SU-DHL-6 (cell line): ENCODE measurements at regions not wholly inside any gene's neighbourhood (a gene's known extent, or its start where the extent isn't known, plus 50 kb on each side); places are given as distances from the start of the nearest gene placed in this dataset.

Source experiments
- H2AFZ ChIP-seq: fragments of 200-600 bp; sonication (generic); 2 replicates; pipeline ENCODE4 v1.6.1; 2014; ENCODE audit warnings: low read depth, mild to moderate bottlenecking, moderate library complexity, mixed read lengths, antibody characterized with exemption, low read length; ENCODE audit not compliant: severe bottlenecking
- H3F3A ChIP-seq: fragments of 200-600 bp; shearing (Covaris generic); 2 replicates; pipeline ENCODE4 v1.6.0; 2016; ENCODE audit warnings: antibody characterized with exemption, mild to moderate bottlenecking; ENCODE audit not compliant: insufficient read depth
- H3K27ac ChIP-seq: fragments of 200-600 bp; sonication (generic); 2 replicates; pipeline ENCODE4 v1.5.1; 2016; ENCODE audit warnings: low read depth, mild to moderate bottlenecking, low read length, moderate library complexity, mixed read lengths
- H3K27me3 ChIP-seq: fragments of 200-600 bp; sonication (generic), shearing (Covaris generic); 2 replicates; pipeline ENCODE4 v1.6.0; 2014; ENCODE audit warnings: mild to moderate bottlenecking, low read length
- H3K36me3 ChIP-seq: fragments of 200-600 bp; sonication (generic); 2 replicates; pipeline ENCODE4 v1.6.1; 2014; ENCODE audit warnings: mild to moderate bottlenecking, low read length, mixed read lengths
- H3K4me2 ChIP-seq: fragments of 300-600, 200-600 bp; shearing (Covaris generic), sonication (generic); 2 replicates; pipeline ENCODE4 v1.6.0; 2014; ENCODE audit warnings: low read length, low read depth, mild to moderate bottlenecking; ENCODE audit not compliant: poor library complexity, severe bottlenecking
- H3K4me3 ChIP-seq: fragments of 200-600 bp; sonication (generic); 2 replicates; pipeline ENCODE4 v1.5.1; 2014; ENCODE audit warnings: antibody characterized with exemption, low read length, mild to moderate bottlenecking, mixed read lengths; ENCODE audit not compliant: insufficient read depth, poor library complexity, severe bottlenecking
- H3K79me2 ChIP-seq: fragments of 200-600 bp; sonication (generic); 2 replicates; pipeline ENCODE4 v1.6.1; 2014; ENCODE audit warnings: mild to moderate bottlenecking, low read length, moderate library complexity; ENCODE audit not compliant: insufficient read depth
- H3K9ac ChIP-seq: fragments of 200-600 bp; sonication (generic); 2 replicates; pipeline ENCODE4 v1.7.0; 2014; ENCODE audit warnings: mild to moderate bottlenecking, low read length
- H3K9me2 ChIP-seq: fragments of 200-600 bp; sonication (generic); replicated peaks from 2 replicates; pipeline ENCODE4 v1.6.1; 2014; ENCODE audit warnings: low read length; ENCODE audit not compliant: insufficient read depth
- H3K9me3 ChIP-seq: fragments of 200-600 bp; sonication (generic); 2 replicates; pipeline ENCODE4 v1.6.1; 2014; ENCODE audit warnings: low read length, mixed read lengths; ENCODE audit not compliant: insufficient read depth
- H4K20me1 ChIP-seq: fragments of 200-600 bp; sonication (generic); 2 replicates; pipeline ENCODE4 v1.6.1; 2014; ENCODE audit warnings: low read depth, mild to moderate bottlenecking, antibody characterized with exemption, low read length, moderate library complexity, mixed read lengths
- EZH2phosphoT487 ChIP-seq: fragments of 200-600 bp; sonication (generic), shearing (Covaris generic); conservative IDR thresholded peaks from 2 replicates; pipeline ENCODE4 v1.6.1; 2018; ENCODE audit warnings: mild to moderate bottlenecking, antibody characterized with exemption, low read length, moderate library complexity, mixed read lengths
- TF ChIP-seq, protein P1 (sequence below): fragments of 200-600 bp; sonication (generic); IDR thresholded peaks from one replicate; pipeline ENCODE4 v1.5.1; 2017; ENCODE audit warnings: antibody characterized with exemption, mild to moderate bottlenecking, low read length, moderate library complexity; ENCODE audit not compliant: insufficient read depth, poor library complexity, severe bottlenecking

DNA sequence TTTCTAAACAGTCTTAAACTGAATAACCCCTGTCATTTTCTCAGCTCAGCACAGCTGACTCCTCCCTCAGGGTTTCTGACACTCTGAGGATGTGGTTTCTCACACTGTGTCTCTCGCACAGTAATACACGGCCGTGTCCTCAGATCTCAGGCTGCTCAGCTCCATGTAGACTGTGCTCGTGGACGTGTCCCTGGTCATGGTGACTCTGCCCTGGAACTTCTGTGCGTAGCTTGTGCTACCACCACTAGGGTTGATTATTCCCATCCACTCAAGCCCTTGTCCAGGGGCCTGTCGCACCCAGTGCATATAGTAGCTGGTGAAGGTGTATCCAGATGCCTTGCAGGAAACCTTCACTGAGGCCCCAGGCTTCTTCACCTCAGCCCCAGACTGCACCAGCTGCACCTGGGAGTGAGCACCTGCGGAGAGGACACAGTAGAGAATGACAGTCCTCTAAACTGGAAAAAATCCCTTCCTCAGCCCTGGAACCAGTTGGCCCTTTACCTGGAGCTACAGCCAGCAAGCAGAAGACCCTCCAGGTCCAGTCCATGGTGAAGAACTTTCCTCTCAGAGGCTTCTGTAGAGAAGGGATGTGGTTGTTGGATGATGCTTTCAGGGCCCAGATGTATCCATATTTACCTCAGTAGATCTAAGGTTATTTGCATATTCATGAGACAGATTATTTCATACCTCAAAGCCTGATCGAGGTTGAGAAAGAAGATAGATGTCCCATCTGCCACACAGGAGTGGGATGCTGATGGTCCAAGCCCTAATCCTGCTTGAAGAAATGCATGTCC lies 984.8 kb downstream of the TMEM121 start:
- Histone ChIP-seq H3K36me3 (no peaks in the 10 kb centered on the region), H2AFZ (no peak overlapping the region), H3K4me2 (no peak overlapping the region), H3F3A (no peaks in the 10 kb centered on the region), H3K79me2 (no peaks in the 10 kb centered on the region), H4K20me1 (no peaks in the 10 kb centered on the region), H3K27ac (no peak overlapping the region), H3K9me3 (no peaks in the 10 kb centered on the region), H3K4me3 (no peak overlapping the region), H3K9ac (no peak overlapping the region), H3K9me2 (no peaks in the 10 kb centered on the region), H3K27me3 (no peaks in the 10 kb centered on the region)
- TF ChIP-seq, protein P1, sequence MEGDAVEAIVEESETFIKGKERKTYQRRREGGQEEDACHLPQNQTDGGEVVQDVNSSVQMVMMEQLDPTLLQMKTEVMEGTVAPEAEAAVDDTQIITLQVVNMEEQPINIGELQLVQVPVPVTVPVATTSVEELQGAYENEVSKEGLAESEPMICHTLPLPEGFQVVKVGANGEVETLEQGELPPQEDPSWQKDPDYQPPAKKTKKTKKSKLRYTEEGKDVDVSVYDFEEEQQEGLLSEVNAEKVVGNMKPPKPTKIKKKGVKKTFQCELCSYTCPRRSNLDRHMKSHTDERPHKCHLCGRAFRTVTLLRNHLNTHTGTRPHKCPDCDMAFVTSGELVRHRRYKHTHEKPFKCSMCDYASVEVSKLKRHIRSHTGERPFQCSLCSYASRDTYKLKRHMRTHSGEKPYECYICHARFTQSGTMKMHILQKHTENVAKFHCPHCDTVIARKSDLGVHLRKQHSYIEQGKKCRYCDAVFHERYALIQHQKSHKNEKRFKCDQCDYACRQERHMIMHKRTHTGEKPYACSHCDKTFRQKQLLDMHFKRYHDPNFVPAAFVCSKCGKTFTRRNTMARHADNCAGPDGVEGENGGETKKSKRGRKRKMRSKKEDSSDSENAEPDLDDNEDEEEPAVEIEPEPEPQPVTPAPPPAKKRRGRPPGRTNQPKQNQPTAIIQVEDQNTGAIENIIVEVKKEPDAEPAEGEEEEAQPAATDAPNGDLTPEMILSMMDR: no peak
- no peak for TF ChIP-seq EZH2phosphoT487

DNA sequence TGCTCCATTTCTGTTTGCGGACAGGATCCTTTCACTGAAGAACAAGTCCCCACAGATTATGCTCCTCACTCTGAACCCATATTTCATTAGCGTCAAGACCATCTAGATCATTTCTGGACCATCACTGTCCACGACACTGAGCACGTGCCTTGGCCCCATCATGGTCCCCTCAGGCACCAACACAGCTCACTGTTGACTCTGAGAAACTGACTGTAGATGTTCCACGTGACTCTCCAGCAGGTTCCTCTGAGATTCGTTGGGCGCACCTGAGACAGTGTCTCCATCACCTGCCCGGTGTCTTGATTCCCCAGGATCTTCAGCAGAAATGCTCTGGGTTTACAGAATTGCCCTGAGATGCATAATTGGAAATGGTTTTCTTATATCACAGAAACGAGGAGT lies 985.4 kb downstream of the TMEM121 start:
- H3K9me2 ChIP-seq: no peaks in the 10 kb centered on the region
- H3K4me2 ChIP-seq: no peak overlapping the region
- no peak overlapping the region for H3K4me3 ChIP-seq
- no peak overlapping the region for H3K9ac ChIP-seq
- H3K9me3 ChIP-seq: no peaks in the 10 kb centered on the region
- no peak for TF ChIP-seq EZH2phosphoT487
- TF ChIP-seq, protein P1: no peak
- H3F3A ChIP-seq: no peaks in the 10 kb centered on the region
- H4K20me1 ChIP-seq: no peaks in the 10 kb centered on the region
- H3K36me3 ChIP-seq: no peaks in the 10 kb centered on the region
- no peak overlapping the region for H3K27ac ChIP-seq
- H3K27me3 ChIP-seq: no peaks in the 10 kb centered on the region
- H3K79me2 ChIP-seq: no peaks in the 10 kb centered on the region
- H2AFZ ChIP-seq: no peak overlapping the region

DNA sequence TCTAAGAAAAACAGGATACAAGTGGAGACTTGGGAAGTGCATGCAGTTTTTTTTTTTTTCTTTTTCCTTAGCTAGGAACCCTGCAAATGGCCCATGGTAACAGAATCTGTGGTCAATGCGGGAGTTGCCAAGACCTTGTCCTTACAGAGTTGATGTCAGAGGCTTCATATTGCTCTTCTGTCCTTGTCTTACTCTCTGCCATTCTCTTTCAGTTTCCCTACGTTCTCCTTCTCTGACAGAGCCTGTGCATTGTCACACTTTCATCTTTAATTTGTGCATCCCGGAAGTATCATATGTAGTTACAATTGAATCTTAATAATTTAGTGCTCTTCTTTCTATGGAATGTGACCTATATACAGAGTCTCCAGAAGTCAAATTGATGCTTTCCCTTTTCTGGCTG lies 986.9 kb downstream of the TMEM121 start:
- no peak overlapping the region for H3K9ac ChIP-seq
- H3K36me3 ChIP-seq: no peaks in the 10 kb centered on the region
- no peaks in the 10 kb centered on the region for H3K9me2 ChIP-seq
- H3K4me3 ChIP-seq: no peak overlapping the region
- no peak overlapping the region for H3K27ac ChIP-seq
- no peak overlapping the region for H2AFZ ChIP-seq
- H4K20me1 ChIP-seq: no peaks in the 10 kb centered on the region
- H3K4me2 ChIP-seq: no peak overlapping the region
- H3K79me2 ChIP-seq: no peaks in the 10 kb centered on the region
- no peak for TF ChIP-seq EZH2phosphoT487
- TF ChIP-seq, protein P1: no peak
- H3F3A ChIP-seq: no peaks in the 10 kb centered on the region
- H3K27me3 ChIP-seq: no peaks in the 10 kb centered on the region
- no peaks in the 10 kb centered on the region for H3K9me3 ChIP-seq
